IMR-90 (cell line): ENCODE measurements at regions not wholly inside any gene's neighbourhood (a gene's known extent, or its start where the extent isn't known, plus 50 kb on each side); places are given as distances from the start of the nearest gene placed in this dataset.
"Not testable (repeated sequence)": the region's sequence is repeated elsewhere in the genome, so short reads cannot be mapped to it uniquely, and the experiment has no call there.

Experiments used
- ATAC-seq: fragments of 200-7000 bp; cut with Tn5 transposase; 2 replicates; pipeline ENCODE4 v1.9.1; 2020; ENCODE audit warnings: low read depth, mild to moderate bottlenecking, moderate library complexity
- BruUV-seq: library from RNA; stranded (reverse); fragments of 400-500 nt; replicated peaks from 2 replicates; lab custom pipeline; 2021; lab: Mats Ljungman, UMichigan
- CTCF ChIA-PET: fragments of 300-600 bp; formaldehyde crosslinking; extraction: SDS; loops from one replicate; lab custom pipeline; 2021; ENCODE audit warnings: antibody characterized with exemption; lab: Yijun Ruan, JAX
- POLR2A ChIA-PET: fragments of 300-600 bp; sonication (Branson Sonifier 250); formaldehyde crosslinking; loops from one replicate; lab custom pipeline; 2022; ENCODE audit warnings: antibody characterized with exemption; ENCODE audit not compliant: unreplicated experiment; lab: Charles Lee
- DNase-seq: peaks from one replicate; pipeline ENCODE4 v3.0.0; 2013
- H2AFZ ChIP-seq: replicated peaks from 2 replicates; pipeline ENCODE3; 2013; ENCODE audit warnings: low read length, mild to moderate bottlenecking; ENCODE audit not compliant: poor library complexity
- H2AK5ac ChIP-seq: 2 replicates; pipeline ENCODE4 v1.6.1; 2013; ENCODE audit warnings: low read depth, low read length, inconsistent platforms
- H2AK9ac ChIP-seq: replicated peaks from 2 replicates; pipeline ENCODE3; 2013; ENCODE audit warnings: mild to moderate bottlenecking, low read depth, low read length, moderate library complexity; ENCODE audit not compliant: poor library complexity
- H2BK120ac ChIP-seq: 2 replicates; pipeline ENCODE4 v1.6.1; 2013; ENCODE audit warnings: low read depth, low read length, inconsistent platforms
- H2BK15ac ChIP-seq: 3 replicates; pipeline ENCODE4 v1.6.1; 2013; ENCODE audit warnings: low read depth, low read length, inconsistent platforms
- H2BK20ac ChIP-seq: 2 replicates; pipeline ENCODE4 v1.6.1; 2013; ENCODE audit warnings: low read depth, mild to moderate bottlenecking, inconsistent platforms, low read length, moderate library complexity
- H2BK5ac ChIP-seq: 2 replicates; pipeline ENCODE4 v1.6.1; 2013; ENCODE audit warnings: mild to moderate bottlenecking, low read depth, low read length, inconsistent platforms; ENCODE audit not compliant: poor library complexity, severe bottlenecking
- H3K14ac ChIP-seq: replicated peaks from 2 replicates; pipeline ENCODE4 v1.6.1; 2013; ENCODE audit warnings: low read depth, low read length, inconsistent platforms
- H3K18ac ChIP-seq: 2 replicates; pipeline ENCODE4 v1.6.1; 2013; ENCODE audit warnings: low read depth, low read length, control low read depth
- H3K23ac ChIP-seq: 2 replicates; pipeline ENCODE4 v1.6.1; 2013; ENCODE audit warnings: low read depth, low read length, inconsistent platforms
- H3K27ac ChIP-seq: 2 replicates; pipeline ENCODE4 v1.5.1; 2013; ENCODE audit warnings: mild to moderate bottlenecking, control low read depth, low read length; ENCODE audit not compliant: insufficient read depth
- H3K27me3 ChIP-seq: 2 replicates; pipeline ENCODE4 v1.6.1; 2013; ENCODE audit warnings: low read length; ENCODE audit not compliant: control insufficient read depth, insufficient read depth
- H3K36me3 ChIP-seq: 2 replicates; pipeline ENCODE4 v1.6.1; 2013; ENCODE audit warnings: low read length, mixed read lengths; ENCODE audit not compliant: control insufficient read depth, insufficient read depth
- H3K4ac ChIP-seq: 2 replicates; pipeline ENCODE4 v1.6.1; 2013; ENCODE audit warnings: low read depth, low read length, inconsistent platforms
- H3K4me1 ChIP-seq: 2 replicates; pipeline ENCODE4 v1.6.1; 2013; ENCODE audit warnings: low read length, mixed read lengths; ENCODE audit not compliant: control insufficient read depth, insufficient read depth
- H3K4me2 ChIP-seq: 2 replicates; pipeline ENCODE4 v1.6.1; 2013; ENCODE audit warnings: low read depth, mild to moderate bottlenecking, control low read depth, low read length, moderate library complexity
- H3K4me3 ChIP-seq: 2 replicates; pipeline ENCODE4 v1.5.1; 2013; ENCODE audit warnings: low read depth, mild to moderate bottlenecking, control low read depth, low read length, moderate library complexity; ENCODE audit not compliant: insufficient read depth
- H3K56ac ChIP-seq: 2 replicates; pipeline ENCODE4 v1.6.1; 2013; ENCODE audit warnings: low read length, inconsistent platforms; ENCODE audit not compliant: insufficient read depth; ENCODE audit errors: extremely low read depth
- H3K79me1 ChIP-seq, 2 experiments: 2 replicates each; pipeline ENCODE4 v1.6.1; 2013; ENCODE audit warnings: low read length in 2 of 2, inconsistent platforms in 1 of 2, low read depth in 1 of 2
- H3K9ac ChIP-seq: 2 replicates; pipeline ENCODE4 v1.6.1; 2013; ENCODE audit warnings: low read depth, low read length, control low read depth
- H3K9me1 ChIP-seq: 2 replicates; pipeline ENCODE4 v1.6.1; 2013; ENCODE audit warnings: low read length, inconsistent platforms; ENCODE audit not compliant: insufficient read depth
- H3K9me3 ChIP-seq: 2 replicates; pipeline ENCODE4 v1.6.1; 2013; ENCODE audit warnings: low read length; ENCODE audit not compliant: control insufficient read depth, insufficient read depth
- H4K20me1 ChIP-seq: 2 replicates; pipeline ENCODE4 v1.6.1; 2013; ENCODE audit warnings: low read length, inconsistent platforms; ENCODE audit not compliant: insufficient read depth
- H4K5ac ChIP-seq: 2 replicates; pipeline ENCODE4 v1.6.1; 2013; ENCODE audit warnings: mild to moderate bottlenecking, low read depth, low read length, control low read depth
- H4K8ac ChIP-seq, 2 experiments: 2 replicates each; pipeline ENCODE4 v1.6.1; 2013; ENCODE audit warnings: low read depth in 2 of 2, low read length in 2 of 2, control low read depth in 1 of 2, inconsistent platforms in 1 of 2
- H4K91ac ChIP-seq: 2 replicates; pipeline ENCODE4 v1.6.1; 2013; ENCODE audit warnings: low read depth, low read length, inconsistent platforms; ENCODE audit not compliant: insufficient read depth
- WGBS, 2 experiments: methylation state at CpG; one replicate each; pipeline versions ENCODE4 v1.1.5 to v1.1.7; 2013; ENCODE audit warnings: missing lambda C conversion rate in 2 of 2; ENCODE audit not compliant: insufficient read length in 1 of 2; ENCODE audit errors: extremely low coverage in 2 of 2; 5-methylcytosine and 5-hydroxymethylcytosine counted together
- dilution Hi-C: fragments of 300-500 bp; cut with HindIII; formaldehyde crosslinking; loops from one replicate; pipeline ENCODE4 v1.14.3; 2018; ENCODE audit warnings: low sequenced_read_pairs; ENCODE audit not compliant: unreplicated experiment
- in situ Hi-C: fragments of 300-500 bp; cut with MboI; formaldehyde crosslinking; loops from 3 replicates; pipeline ENCODE4 v1.14.3; 2019; ENCODE audit warnings: low sequenced_read_pairs, inconsistent platforms, mixed read lengths
- intact Hi-C: fragments of 100-400 bp; cut with micrococcal nuclease; formaldehyde crosslinking; loops from 2 replicates; pipeline ENCODE4 v1.10.0; 2022

GRCh38 chr13:58504202-58504700 lies 872.7 kb downstream of the PCDH17 start:
- H3K14ac ChIP-seq, H2BK15ac ChIP-seq, H3K79me1 ChIP-seq, H4K8ac ChIP-seq, H3K18ac ChIP-seq, H4K5ac ChIP-seq, ATAC-seq, in situ Hi-C loops, H2AK5ac ChIP-seq, dilution Hi-C loops, H2BK5ac ChIP-seq, H3K23ac ChIP-seq, H2BK120ac ChIP-seq, DNase-seq, H2AFZ ChIP-seq, H3K27ac ChIP-seq, BruUV-seq, H4K91ac ChIP-seq, CTCF ChIA-PET, H3K56ac ChIP-seq, POLR2A ChIA-PET, intact Hi-C loops, H4K20me1 ChIP-seq, H3K36me3 ChIP-seq, H3K4me1 ChIP-seq, H2AK9ac ChIP-seq, H3K4me3 ChIP-seq, H3K4me2 ChIP-seq, H3K9me1 ChIP-seq, H3K9ac ChIP-seq, H3K4ac ChIP-seq, H3K27me3 ChIP-seq, H2BK20ac ChIP-seq, H3K9me3 ChIP-seq: not testable (repeated sequence)
- 80% methylated on average over 1 of the region's 21 CpGs; no CpG with 5 or more reads in 1 of the 2 experiments for WGBS, 2 experiments

- H2BK120ac ChIP-seq, dilution Hi-C loops, intact Hi-C loops, H3K9me3 ChIP-seq, H3K4me2 ChIP-seq, H3K4me1 ChIP-seq, H3K9ac ChIP-seq, H2AFZ ChIP-seq, BruUV-seq, H4K8ac ChIP-seq, H2BK15ac ChIP-seq, H3K23ac ChIP-seq, DNase-seq, H2AK5ac ChIP-seq, H4K91ac ChIP-seq, H3K9me1 ChIP-seq, H3K18ac ChIP-seq, H2AK9ac ChIP-seq, H3K14ac ChIP-seq, in situ Hi-C loops, H4K5ac ChIP-seq, H3K4me3 ChIP-seq, H2BK5ac ChIP-seq, H4K20me1 ChIP-seq, ATAC-seq, H3K56ac ChIP-seq, H3K27me3 ChIP-seq, POLR2A ChIA-PET, CTCF ChIA-PET, H3K79me1 ChIP-seq, H3K4ac ChIP-seq, H2BK20ac ChIP-seq, H3K36me3 ChIP-seq, H3K27ac ChIP-seq: not testable (repeated sequence)
- 79% methylated on average over 9 of the region's 22 CpGs; no CpG with 5 or more reads in 1 of the 2 experiments for WGBS, 2 experiments
These were observed 873.8 kb downstream of the PCDH17 start for GRCh38 chr13:58505262-58505920.
